HUES64 (cell line): ENCODE measurements at regions not wholly inside any gene's neighbourhood (a gene's known extent, or its start where the extent isn't known, plus 50 kb on each side); places are given as distances from the start of the nearest gene placed in this dataset.
A peak's percentile ranks its signal among the peaks of the same experiment; 100 is the strongest.
"Not testable (repeated sequence)": the region's sequence is repeated elsewhere in the genome, so short reads cannot be mapped to it uniquely, and the experiment has no call there.

ENCODE experiments used
- H3K27ac ChIP-seq: 2 replicates; pipeline ENCODE4 v1.7.0; 2013; ENCODE audit warnings: low read depth, low read length, inconsistent platforms
- H3K27me3 ChIP-seq: 2 replicates; pipeline ENCODE4 v1.6.1; 2013; ENCODE audit warnings: mild to moderate bottlenecking, low read length; ENCODE audit not compliant: insufficient read depth
- H3K36me3 ChIP-seq: 2 replicates; pipeline ENCODE4 v1.6.1; 2013; ENCODE audit warnings: mild to moderate bottlenecking, low read length; ENCODE audit not compliant: insufficient read depth
- H3K4me1 ChIP-seq: 2 replicates; pipeline ENCODE4 v1.6.1; 2013; ENCODE audit warnings: mild to moderate bottlenecking, low read length, moderate library complexity; ENCODE audit not compliant: insufficient read depth
- H3K4me3 ChIP-seq: 2 replicates; pipeline ENCODE4 v1.5.1; 2013; ENCODE audit warnings: mild to moderate bottlenecking, low read length, moderate library complexity
- H3K9ac ChIP-seq: 2 replicates; pipeline ENCODE4 v1.6.1; 2013; ENCODE audit warnings: mild to moderate bottlenecking, low read depth, low read length
- H3K9me3 ChIP-seq: 2 replicates; pipeline ENCODE4 v1.6.1; 2013; ENCODE audit warnings: low read depth, low read length; ENCODE audit not compliant: insufficient read depth
- WGBS: fragments of 150-250, 120-280 bp; methylation state at CpG from one replicate; pipeline ENCODE4 v1.1.7; 2013; ENCODE audit warnings: missing lambda C conversion rate; 5-methylcytosine and 5-hydroxymethylcytosine counted together

GRCh38 chr4:152063621-152064240 is 302.9 kb upstream of the GATB start:
- Histone ChIP-seq H3K4me3 (no peak overlapping the region), H3K27ac (no peak overlapping the region), H3K9me3 (no peaks in the 10 kb centered on the region), H3K27me3 (no peaks in the 10 kb centered on the region), H3K9ac (no peak overlapping the region), H3K36me3 (no peaks in the 10 kb centered on the region), H3K4me1 (peaks cover 6% of the 10 kb centered on the region; the same call in 1 of the 2 replicates)
- WGBS = 86% methylated on average over 13 of the region's 13 CpGs

DNA sequence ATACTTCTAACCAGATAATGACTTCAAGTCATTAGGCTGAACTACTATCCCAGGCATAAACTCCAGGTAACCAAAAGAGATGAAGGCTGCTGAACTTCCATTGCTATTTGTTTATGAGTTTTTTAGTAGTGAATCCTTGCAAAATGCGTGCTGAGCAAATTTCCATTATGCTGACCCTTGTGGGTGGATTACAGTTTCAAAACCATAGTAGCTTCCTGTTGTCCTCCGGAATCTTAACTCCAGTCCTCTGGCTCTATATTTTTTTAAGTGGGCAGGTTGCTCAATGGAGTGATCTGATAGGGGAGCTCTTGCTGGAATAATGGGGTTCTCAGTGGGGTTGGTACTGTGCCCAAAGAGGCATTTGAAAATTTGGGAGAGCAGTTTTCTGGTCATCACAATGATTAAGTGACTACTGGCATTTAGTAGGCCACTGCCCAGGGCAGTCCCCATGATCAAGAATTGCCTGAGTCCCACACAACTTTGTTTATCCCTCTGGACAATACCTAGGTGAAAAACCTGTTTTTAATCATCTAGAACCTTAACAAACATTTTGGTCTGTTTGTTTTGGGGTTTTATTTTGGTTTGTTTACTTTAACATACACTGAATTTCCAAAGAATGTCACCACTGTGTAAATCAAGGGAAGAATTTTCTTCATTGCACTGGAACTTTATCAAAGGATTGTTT is 302.3 kb upstream of the GATB start:
- H3K9ac ChIP-seq = no peak overlapping the region
- H3K9me3 ChIP-seq = no peaks in the 10 kb centered on the region
- 90% methylated on average over 2 of the region's 2 CpGs for WGBS
- no peak overlapping the region for H3K4me3 ChIP-seq
- H3K27ac ChIP-seq = no peak overlapping the region
- no peaks in the 10 kb centered on the region for H3K36me3 ChIP-seq
- H3K4me1 ChIP-seq = peaks cover 6% of the 10 kb centered on the region; the same call in 1 of the 2 replicates
- no peaks in the 10 kb centered on the region for H3K27me3 ChIP-seq

- H3K4me1 ChIP-seq = peaks cover 4% of the 10 kb centered on the region; the same call in 1 of the 2 replicates
- no peak overlapping the region for H3K9ac ChIP-seq
- no peaks in the 10 kb centered on the region for H3K27me3 ChIP-seq
- H3K36me3 ChIP-seq = no peaks in the 10 kb centered on the region
- 100% methylated on average over 1 of the region's 3 CpGs for WGBS
- H3K9me3 ChIP-seq = peaks cover 3% of the 10 kb centered on the region; the same call in 1 of the 2 replicates
- no peak overlapping the region for H3K27ac ChIP-seq
- H3K4me3 ChIP-seq = no peak overlapping the region
Measured at GRCh38 chr4:152054731-152055130, 293.9 kb upstream of the GATB start.

DNA sequence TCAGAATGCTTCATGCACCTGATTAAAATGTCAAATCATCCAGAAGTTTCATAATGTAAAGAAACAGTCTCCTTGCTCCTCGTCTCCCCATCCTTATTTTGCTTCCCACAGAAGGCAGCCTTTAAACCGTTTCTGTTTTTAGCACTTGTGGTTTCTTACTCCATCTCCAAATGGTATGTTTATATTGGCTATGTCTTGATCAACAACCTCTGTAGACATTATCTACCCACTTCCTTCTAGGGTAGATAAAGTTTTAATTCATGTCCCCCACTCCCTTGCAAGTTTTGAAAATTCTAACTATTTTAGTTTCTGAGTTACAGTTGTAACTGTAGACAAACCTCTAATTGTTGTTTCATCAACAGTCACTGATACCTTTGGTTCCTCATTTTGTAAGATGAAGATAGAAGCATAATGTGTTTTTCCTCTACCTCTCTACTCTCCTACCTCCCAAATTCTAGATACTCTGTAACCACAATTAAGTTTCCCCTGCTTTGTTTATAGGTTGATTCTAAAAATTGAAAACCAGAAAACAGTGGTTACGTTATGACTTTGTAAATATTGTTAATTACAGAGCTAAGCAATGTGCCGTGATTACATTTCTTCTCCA is 291.7 kb upstream of the GATB start:
- no peak overlapping the region for H3K9ac ChIP-seq
- H3K9me3 ChIP-seq = peaks cover 2% of the 10 kb centered on the region; the same call in 1 of the 2 replicates
- no peak overlapping the region for H3K4me3 ChIP-seq
- WGBS = 93% methylated on average over 4 of the region's 4 CpGs
- H3K36me3 ChIP-seq = no peaks in the 10 kb centered on the region
- H3K4me1 ChIP-seq = peaks cover 4% of the 10 kb centered on the region; the same call in 1 of the 2 replicates
- H3K27me3 ChIP-seq = no peaks in the 10 kb centered on the region
- H3K27ac ChIP-seq = no peak overlapping the region

DNA sequence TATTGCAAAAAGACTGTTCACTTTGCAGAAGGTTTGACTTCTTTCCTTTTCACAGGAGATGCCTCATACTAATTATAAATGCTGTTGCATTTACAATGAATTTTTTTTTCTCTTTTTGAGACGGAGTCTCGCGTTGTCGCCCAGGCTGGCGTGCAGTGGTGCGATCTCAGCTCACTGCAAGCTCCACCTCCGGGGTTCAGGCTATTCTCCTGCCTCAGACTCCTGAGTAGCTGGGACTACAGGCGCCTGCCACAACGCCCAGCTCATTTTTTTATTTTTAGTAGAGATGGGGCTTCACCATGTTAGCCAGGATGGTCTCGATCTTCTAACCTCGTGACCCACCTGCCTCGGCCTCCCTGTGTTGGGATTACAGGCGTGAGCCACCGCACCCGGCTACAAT is 290.5 kb upstream of the GATB start:
- not testable (repeated sequence) for H3K36me3 ChIP-seq, H3K9me3 ChIP-seq, H3K27me3 ChIP-seq, H3K4me3 ChIP-seq, H3K27ac ChIP-seq, H3K9ac ChIP-seq
- H3K4me1 ChIP-seq = peaks cover 13% of the 10 kb centered on the region; the same call in 1 of the 2 replicates
- 94% methylated on average over 15 of the region's 15 CpGs for WGBS

DNA sequence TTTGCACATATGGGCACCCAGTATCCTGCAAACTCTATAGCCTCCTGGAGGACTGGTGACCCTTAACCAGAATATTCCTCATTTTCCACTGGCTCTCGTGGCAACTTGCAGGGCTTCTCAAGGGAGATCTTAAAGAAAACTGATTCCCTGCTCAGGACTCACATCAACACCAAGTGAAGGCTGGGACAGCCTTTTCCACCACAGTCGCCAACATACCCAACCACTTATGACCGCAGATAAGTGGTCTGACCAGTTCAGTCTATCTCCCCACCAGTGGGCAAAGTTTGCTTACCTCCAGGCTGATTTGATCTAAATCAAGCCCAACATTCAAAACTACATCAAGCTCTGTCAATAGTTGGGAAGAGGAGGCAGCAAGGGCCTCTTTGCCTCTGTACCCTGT is 289.3 kb upstream of the GATB start:
- Histone ChIP-seq H3K9ac (no peak overlapping the region), H3K4me1 (peaks cover 20% of the 10 kb centered on the region), H3K4me3 (no peak overlapping the region), H3K27ac (no peak overlapping the region), H3K9me3 (no peaks in the 10 kb centered on the region), H3K27me3 (peaks cover 3% of the 10 kb centered on the region; the same call in 1 of the 2 replicates), H3K36me3 (no peaks in the 10 kb centered on the region)
- WGBS = 92% methylated on average over 3 of the region's 3 CpGs

GRCh38 chr4:152047451-152047850 is 286.6 kb upstream of the GATB start:
- Histone ChIP-seq H3K36me3 (no peaks in the 10 kb centered on the region), H3K9ac (no peak overlapping the region), H3K27ac (no peak overlapping the region), H3K4me3 (no peak overlapping the region), H3K9me3 (0 out of 2 replicates have a peak, but pooled peaks cover 2% of the 10 kb centered on the region), H3K27me3 (peaks cover 8% of the 10 kb centered on the region; the same call in 1 of the 2 replicates), H3K4me1 (peaks cover 15% of the 10 kb centered on the region; the same call in 1 of the 2 replicates)
- 91% methylated on average over 2 of the region's 2 CpGs for WGBS

DNA sequence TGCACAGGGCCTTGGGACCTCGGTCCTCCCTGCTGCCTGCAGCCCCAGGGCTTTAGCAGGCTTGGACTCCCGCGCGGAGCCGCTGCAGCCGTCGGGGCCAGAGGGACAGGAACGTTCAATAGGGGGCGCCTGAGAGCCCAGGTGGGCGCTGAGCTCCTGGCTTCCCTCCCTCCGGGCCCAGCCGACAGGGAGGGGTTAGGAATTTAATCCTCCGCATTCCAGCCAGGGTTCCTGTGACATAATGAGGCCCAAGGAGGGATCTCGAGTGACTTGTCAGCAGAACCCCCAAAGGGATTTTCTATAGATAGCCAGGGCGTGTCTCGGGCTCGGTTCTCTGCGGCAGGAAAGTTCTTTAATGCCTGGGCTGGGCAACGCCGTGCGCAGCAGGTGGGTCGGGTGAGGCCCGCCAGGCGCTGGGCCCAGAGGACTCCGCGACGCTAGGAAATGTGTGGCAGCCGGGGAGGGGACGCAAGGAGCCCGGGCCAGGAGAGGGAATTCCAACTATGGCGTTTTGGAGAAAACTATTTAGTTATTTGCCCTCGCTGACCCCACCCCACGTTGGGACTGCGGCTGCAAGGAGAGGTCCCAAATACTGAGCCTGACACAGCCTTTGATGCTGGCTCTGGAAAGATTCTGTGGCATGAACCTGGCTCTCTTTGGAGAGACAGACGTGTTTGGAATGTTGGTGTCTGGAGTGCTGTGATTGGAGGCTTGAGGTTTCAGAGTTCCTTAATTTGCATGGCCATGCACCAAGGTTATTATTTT is 285.2 kb upstream of the GATB start:
- H3K9me3 ChIP-seq = 0 out of 2 replicates have a peak, but pooled peaks cover 2% of the 10 kb centered on the region
- H3K9ac ChIP-seq = peak overlapping the region; percentile 48
- H3K36me3 ChIP-seq = no peaks in the 10 kb centered on the region
- H3K27ac ChIP-seq = peak overlapping the region; percentile 68
- H3K4me1 ChIP-seq = peaks cover 15% of the 10 kb centered on the region; the same call in 1 of the 2 replicates
- peaks cover 8% of the 10 kb centered on the region; the same call in 1 of the 2 replicates for H3K27me3 ChIP-seq
- WGBS = 4% methylated on average over 35 of the region's 35 CpGs
- peak overlapping the region; percentile 50 for H3K4me3 ChIP-seq

DNA sequence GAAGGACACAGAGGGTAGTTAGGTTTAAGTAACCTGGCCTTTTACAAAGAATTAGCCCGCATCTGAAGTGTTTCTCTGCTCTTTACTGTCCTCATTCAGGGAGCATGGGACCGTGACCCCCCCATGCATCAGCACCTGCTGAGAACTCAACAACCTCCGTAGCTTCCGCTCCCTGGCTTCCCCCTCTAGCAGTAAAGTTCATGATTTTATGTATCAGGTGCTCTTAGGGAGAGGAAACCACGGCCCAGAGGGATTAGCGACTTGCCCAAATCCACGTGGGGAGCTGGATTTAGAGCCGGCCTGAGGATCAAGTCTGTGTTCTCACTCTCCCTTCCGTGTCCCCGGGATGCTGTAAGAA is 284.6 kb upstream of the GATB start:
- no peak overlapping the region for H3K27ac ChIP-seq
- H3K27me3 ChIP-seq = peaks cover 8% of the 10 kb centered on the region; the same call in 1 of the 2 replicates
- 0 out of 2 replicates have a peak, but pooled peaks cover 2% of the 10 kb centered on the region for H3K9me3 ChIP-seq
- H3K4me1 ChIP-seq = peaks cover 15% of the 10 kb centered on the region; the same call in 1 of the 2 replicates
- H3K4me3 ChIP-seq = peak overlapping the region; percentile 50
- 22% methylated on average over 10 of the region's 10 CpGs for WGBS
- H3K36me3 ChIP-seq = no peaks in the 10 kb centered on the region
- H3K9ac ChIP-seq = peak overlapping the region; percentile 13

DNA sequence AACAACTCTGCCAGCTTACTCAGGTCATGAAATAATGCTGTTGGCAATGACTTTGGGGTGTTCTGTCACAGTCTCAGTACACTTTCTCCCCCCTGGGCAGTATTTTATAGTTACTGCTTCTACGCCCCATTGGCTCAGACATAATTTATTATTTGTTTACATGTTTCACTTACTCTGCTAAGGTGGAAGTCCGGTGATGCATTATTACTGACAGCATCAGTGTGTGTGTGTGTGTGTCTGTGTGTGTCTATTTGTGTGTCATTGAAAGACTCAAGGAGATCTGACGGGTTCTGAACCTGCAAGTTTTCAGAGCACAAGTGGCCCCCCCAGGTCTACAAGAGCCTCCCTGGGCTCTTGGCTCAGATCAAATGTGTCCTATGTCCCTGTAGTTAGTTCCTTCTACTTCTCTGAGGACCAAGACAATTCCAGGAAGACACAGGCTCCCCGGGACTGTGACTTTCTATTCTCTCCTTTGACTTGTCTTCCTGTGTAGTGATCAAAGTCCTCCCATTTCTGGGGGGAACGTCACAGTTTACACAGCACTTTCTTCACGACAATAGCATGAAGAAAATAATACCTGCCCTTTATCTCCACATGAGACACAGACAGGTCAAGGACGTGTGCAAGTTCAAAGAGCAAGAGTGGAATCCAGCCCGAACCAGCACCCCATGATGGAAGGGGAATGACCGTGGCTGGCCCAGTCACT is 283.7 kb upstream of the GATB start:
- H3K36me3 ChIP-seq = no peaks in the 10 kb centered on the region
- no peak overlapping the region for H3K9ac ChIP-seq
- no peak overlapping the region for H3K4me3 ChIP-seq
- no peak overlapping the region for H3K27ac ChIP-seq
- 0 out of 2 replicates have a peak, but pooled peaks cover 2% of the 10 kb centered on the region for H3K9me3 ChIP-seq
- peaks cover 15% of the 10 kb centered on the region; the same call in 1 of the 2 replicates for H3K4me1 ChIP-seq
- peaks cover 8% of the 10 kb centered on the region; the same call in 1 of the 2 replicates for H3K27me3 ChIP-seq
- 92% methylated on average over 8 of the region's 9 CpGs for WGBS
